ENCODE measurements at regions not wholly inside any gene's neighbourhood (a gene's known extent, or its start where the extent isn't known, plus 50 kb on each side); places are given as distances from the start of the nearest gene placed in this dataset.

GRCh38 chr9:82148426-82148810 lies 159.8 kb downstream of the SPATA31D1 start:
- no peaks in the 10 kb centered on the region for H3K79me2 ChIP-seq (ENCODE audit: control insufficient read depth, insufficient read depth, low read length)
- ATAC-seq (no peak), DNase-seq (ENCODE audit: extremely low read depth in 1 of 4, low spot score in 3 of 4) (no peak), FAIRE-seq (no peak)
- BruUV-seq (replicated peaks), result no TSS peak
- CTCF ChIA-PET (ENCODE audit: low intra/inter-chr PET ratio), result no interaction called here
- no peak overlapping the region for H3K27ac ChIP-seq (ENCODE audit: extremely low read depth, low read depth, low read length)
- H3K4me1 ChIP-seq (replicated peaks in 1 of 2; ENCODE audit: control insufficient read depth in 2 of 2, insufficient read depth in 2 of 2, low read length in 2 of 2), result no peaks in the 10 kb centered on the region
- no peak overlapping the region for H3K9ac ChIP-seq (ENCODE audit: insufficient read depth in 1 of 2, low read depth in 2 of 2, low read length in 2 of 2)
- POLR2A ChIA-PET, result no interaction called here
- in situ Hi-C loops (cut with MboI) (no loop called here), intact Hi-C loops (cut with micrococcal nuclease) (no loop called here)
- H4K20me1 ChIP-seq (replicated peaks; ENCODE audit: control insufficient read depth, insufficient read depth, low read length), result no peaks in the 10 kb centered on the region
- H3K36me3 ChIP-seq (ENCODE audit: control insufficient read depth, insufficient read depth, low read length), result no peaks in the 10 kb centered on the region
- no peak overlapping the region for H3K4me2 ChIP-seq (ENCODE audit: insufficient read depth, low read length)
- H3K27me3 ChIP-seq (ENCODE audit: control insufficient read depth in 2 of 2, insufficient read depth in 2 of 2, low read length in 2 of 2), result no peaks in the 10 kb centered on the region
- H2AFZ ChIP-seq (ENCODE audit: low read depth, low read length), result no peak overlapping the region
- no peaks in the 10 kb centered on the region for H3K9me1 ChIP-seq (ENCODE audit: control insufficient read depth, insufficient read depth, low read length)
- TF ChIP-seq MCM3 (IDR thresholded peaks at IDR 0.05), result no peak
- TF ChIP-seq MECOM (CRISPR knock-in tag; IDR thresholded peaks at IDR 0.05), result no peak
- no peak for TF ChIP-seq NELFE (IDR thresholded peaks at IDR 0.05; ENCODE audit: insufficient read depth, insufficient read length)
- TF ChIP-seq, protein P1, sequence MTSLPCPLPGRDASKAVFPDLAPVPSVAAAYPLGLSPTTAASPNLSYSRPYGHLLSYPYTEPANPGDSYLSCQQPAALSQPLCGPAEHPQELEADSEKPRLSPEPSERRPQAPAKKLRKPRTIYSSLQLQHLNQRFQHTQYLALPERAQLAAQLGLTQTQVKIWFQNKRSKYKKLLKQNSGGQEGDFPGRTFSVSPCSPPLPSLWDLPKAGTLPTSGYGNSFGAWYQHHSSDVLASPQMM (CRISPR knock-in tag; IDR thresholded peaks at IDR 0.05), result no peak
- no peak for TF ChIP-seq FOXA1 (IDR thresholded peaks at IDR 0.05; ENCODE audit: borderline replicate concordance)
- no peak for TF ChIP-seq TAF9B (IDR thresholded peaks at IDR 0.05; ENCODE audit: partially characterized antibody)
- TF ChIP-seq SRSF9 (IDR thresholded peaks at IDR 0.05; ENCODE audit: borderline replicate concordance, low read depth, low read length), result no peak
- no peak for TF ChIP-seq ETS2 (tag; IDR thresholded peaks at IDR 0.05; ENCODE audit: borderline replicate concordance, poor library complexity, severe bottlenecking)
- no peak for TF ChIP-seq POLR2AphosphoS2 (IDR thresholded peaks at IDR 0.05; ENCODE audit: low read length)
- TF ChIP-seq, protein P2, sequence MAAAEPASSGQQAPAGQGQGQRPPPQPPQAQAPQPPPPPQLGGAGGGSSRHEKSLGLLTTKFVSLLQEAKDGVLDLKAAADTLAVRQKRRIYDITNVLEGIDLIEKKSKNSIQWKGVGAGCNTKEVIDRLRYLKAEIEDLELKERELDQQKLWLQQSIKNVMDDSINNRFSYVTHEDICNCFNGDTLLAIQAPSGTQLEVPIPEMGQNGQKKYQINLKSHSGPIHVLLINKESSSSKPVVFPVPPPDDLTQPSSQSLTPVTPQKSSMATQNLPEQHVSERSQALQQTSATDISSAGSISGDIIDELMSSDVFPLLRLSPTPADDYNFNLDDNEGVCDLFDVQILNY (CRISPR knock-in tag; IDR thresholded peaks at IDR 0.05), result no peak
- TF ChIP-seq ZNF316 (IDR thresholded peaks at IDR 0.05), result no peak
- no peak for TF ChIP-seq POLR3G (IDR thresholded peaks at IDR 0.05; ENCODE audit: extremely low read depth, insufficient read length, insufficient replicate concordance)
- TF ChIP-seq PTRF (tag; IDR thresholded peaks at IDR 0.05), result no peak
- no peak for TF ChIP-seq ZNF778 (CRISPR knock-in tag; IDR thresholded peaks at IDR 0.05)
- no peak overlapping the region for H3K4me3 ChIP-seq
- 0% methylated on average over 1 of the region's 1 CpG for WGBS (ENCODE audit: insufficient coverage, low coverage, missing lambda C conversion rate)
- no peaks in the 10 kb centered on the region for H3K9me3 ChIP-seq (replicated peaks; ENCODE audit: control insufficient read depth, insufficient read depth, low read depth, low read length)

Data from K562 (cell line).